GM12864 (cell line): ENCODE measurements at regions not wholly inside any gene's neighbourhood (a gene's known extent, or its start where the extent isn't known, plus 50 kb on each side); places are given as distances from the start of the nearest gene placed in this dataset.

Experiments used
- DNase-seq: peaks from one replicate; pipeline ENCODE4 v3.0.0-alpha.2; 2011; ENCODE audit warnings: low read depth
- H3K4me3 ChIP-seq: 2 replicates; pipeline ENCODE4 v1.5.1; 2011; ENCODE audit warnings: mild to moderate bottlenecking, low read depth, low read length, control low read depth
- CTCF ChIP-seq: IDR thresholded peaks from 2 replicates; pipeline ENCODE4 v1.5.1; 2011; ENCODE audit warnings: low read depth, mild to moderate bottlenecking, moderate library complexity, low read length, control low read depth, inconsistent platforms; ENCODE audit errors: missing control alignments

DNA sequence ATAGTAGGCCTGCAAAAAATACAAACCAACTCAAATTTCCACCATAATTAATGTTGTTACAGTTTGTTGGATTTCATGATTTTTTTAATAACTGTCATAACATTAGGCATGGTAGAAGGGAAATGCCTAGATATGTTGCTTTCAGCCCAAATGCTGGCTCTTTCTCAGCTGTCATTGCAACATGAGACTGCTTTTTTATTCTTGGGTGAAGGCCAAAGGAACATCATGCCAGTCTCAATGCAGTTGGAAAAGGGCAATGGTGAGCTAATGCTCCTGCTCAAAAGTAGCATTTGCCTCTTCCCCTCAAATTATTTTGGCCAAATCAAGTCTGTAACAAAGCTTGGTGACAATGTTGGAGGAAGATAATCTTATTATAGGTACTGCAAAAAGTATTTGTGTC is 877.7 kb upstream of the PRMT6 start:
- no peak for DNase-seq
- no peak overlapping the region for H3K4me3 ChIP-seq
- no peak for TF ChIP-seq CTCF

DNA sequence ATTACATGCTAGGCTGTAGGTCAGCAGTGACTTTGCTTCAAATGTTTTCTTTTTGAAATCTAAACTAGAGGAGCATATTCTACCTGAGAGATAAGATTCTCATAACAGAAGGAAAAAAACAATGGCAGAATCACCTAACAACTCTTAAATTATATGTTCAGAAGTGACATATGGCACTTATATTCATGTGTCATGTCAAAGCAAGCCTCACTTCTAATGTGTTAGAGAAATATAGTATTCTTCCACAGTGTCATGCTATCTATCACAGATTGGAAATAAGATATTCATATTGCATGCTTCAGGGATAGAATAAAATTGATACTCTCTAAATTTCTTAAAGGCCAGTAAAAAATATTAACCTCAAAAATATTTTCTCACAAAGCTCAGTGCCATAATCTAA is 874.6 kb upstream of the PRMT6 start:
- no peak for TF ChIP-seq CTCF
- H3K4me3 ChIP-seq = no peak overlapping the region
- no peak for DNase-seq

DNA sequence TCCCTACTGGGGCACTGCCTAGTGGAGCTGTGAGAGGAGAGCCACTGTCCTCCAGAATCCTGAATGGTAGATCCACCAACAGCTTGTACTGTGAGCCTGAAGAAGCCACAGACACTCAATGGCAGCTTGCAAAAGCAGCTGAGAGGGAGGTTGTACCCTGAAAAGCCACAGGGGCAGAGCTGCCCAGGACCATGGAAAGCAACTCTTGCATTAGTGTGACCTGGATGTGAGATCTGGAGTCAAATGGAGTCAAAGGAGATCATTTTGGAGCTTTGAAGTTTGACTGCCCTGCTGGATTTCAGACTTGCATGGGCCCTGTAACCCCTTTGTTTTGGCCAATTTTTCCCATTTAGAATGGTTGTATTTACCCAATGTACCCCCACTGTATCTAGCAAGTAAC is 871.4 kb upstream of the PRMT6 start:
- DNase-seq = no peak
- TF ChIP-seq CTCF = no peak
- H3K4me3 ChIP-seq = no peak overlapping the region

- no peak for TF ChIP-seq CTCF
- no peak overlapping the region for H3K4me3 ChIP-seq
- DNase-seq = no peak
Measured at GRCh38 chr1:106189780-106190179, 866.7 kb upstream of the PRMT6 start.

GRCh38 chr1:106194206-106194605 is 862.3 kb upstream of the PRMT6 start:
- no peak for DNase-seq
- no peak for TF ChIP-seq CTCF

GRCh38 chr1:106200711-106201110 is 855.8 kb upstream of the PRMT6 start:
- H3K4me3 ChIP-seq = no peak overlapping the region
- no peak for TF ChIP-seq CTCF
- no peak for DNase-seq

More at GRCh38 chr1:106194206-106194605, 862.3 kb upstream of the PRMT6 start:
- no peak overlapping the region for H3K4me3 ChIP-seq

DNA sequence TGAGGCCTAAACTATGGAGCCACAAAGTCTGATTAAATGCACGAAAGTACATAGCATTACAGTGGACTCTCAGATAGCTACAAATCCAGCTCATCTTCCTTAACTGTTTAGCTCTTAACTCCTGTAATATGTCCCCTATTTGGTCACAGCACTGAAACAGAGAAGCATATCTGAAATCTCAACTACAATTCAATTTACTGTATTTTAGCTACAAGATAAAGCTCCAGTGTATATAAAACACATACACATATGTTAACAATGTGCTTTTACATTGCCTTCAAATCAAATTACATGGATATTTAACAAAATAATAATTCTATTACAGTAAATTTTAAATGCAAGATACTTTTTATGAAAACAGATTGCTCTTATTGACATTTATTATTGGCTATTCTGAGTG is 849.3 kb upstream of the PRMT6 start:
- no peak for TF ChIP-seq CTCF
- DNase-seq = no peak
- H3K4me3 ChIP-seq = no peak overlapping the region
